GM12878 (cell line): ENCODE measurements at regions not wholly inside any gene's neighbourhood (a gene's known extent, or its start where the extent isn't known, plus 50 kb on each side); places are given as distances from the start of the nearest gene placed in this dataset.

ENCODE experiments used
- BCL11A ChIP-seq: IDR thresholded peaks from 2 replicates; pipeline ENCODE4 v1.6.1; 2011; ENCODE audit warnings: low read depth, low read length
- BMI1 ChIP-seq: fragments of 450-650 bp; IDR thresholded peaks from 2 replicates; pipeline ENCODE4 v1.6.1; 2016; ENCODE audit warnings: mild to moderate bottlenecking, moderate library complexity, borderline replicate concordance
- BRCA1 ChIP-seq: IDR thresholded peaks from 2 replicates; pipeline ENCODE4 v1.6.1; 2011; ENCODE audit warnings: low read depth, low read length, improper control_type of control experiment
- CTCF ChIP-seq, 3 experiments: IDR thresholded peaks in 2 of 3; conservative IDR thresholded peaks in 1 of 3; 2 replicates each; pipeline ENCODE4 v1.5.1; 2011; ENCODE audit warnings: low read depth in 3 of 3, low read length in 3 of 3, mild to moderate bottlenecking in 3 of 3, control low read depth in 2 of 3, moderate library complexity in 2 of 3, inconsistent platforms in 1 of 3, mixed read lengths in 1 of 3; ENCODE audit not compliant: control insufficient read depth in 2 of 3, insufficient read depth in 1 of 3; ENCODE audit errors: extremely low read depth in 1 of 3
- ETV6 ChIP-seq, 2 experiments: fragments of 450-650 bp in 1 of 2; IDR thresholded peaks in 1 of 2; conservative IDR thresholded peaks in 1 of 2; 2 replicates each; pipeline ENCODE4 v1.6.1; 2014; ENCODE audit warnings: antibody characterized with exemption in 1 of 2, borderline replicate concordance in 1 of 2, low read depth in 1 of 2, mild to moderate bottlenecking in 1 of 2, moderate library complexity in 1 of 2
- KDM1A ChIP-seq: fragments of 200-600 bp; sonication (generic); IDR thresholded peaks from 2 replicates; pipeline ENCODE4 v1.6.1; 2016; ENCODE audit warnings: borderline replicate concordance
- REST ChIP-seq: IDR thresholded peaks from 2 replicates; pipeline ENCODE4 v1.6.1; 2012; ENCODE audit warnings: mild to moderate bottlenecking, low read depth, low read length

DNA sequence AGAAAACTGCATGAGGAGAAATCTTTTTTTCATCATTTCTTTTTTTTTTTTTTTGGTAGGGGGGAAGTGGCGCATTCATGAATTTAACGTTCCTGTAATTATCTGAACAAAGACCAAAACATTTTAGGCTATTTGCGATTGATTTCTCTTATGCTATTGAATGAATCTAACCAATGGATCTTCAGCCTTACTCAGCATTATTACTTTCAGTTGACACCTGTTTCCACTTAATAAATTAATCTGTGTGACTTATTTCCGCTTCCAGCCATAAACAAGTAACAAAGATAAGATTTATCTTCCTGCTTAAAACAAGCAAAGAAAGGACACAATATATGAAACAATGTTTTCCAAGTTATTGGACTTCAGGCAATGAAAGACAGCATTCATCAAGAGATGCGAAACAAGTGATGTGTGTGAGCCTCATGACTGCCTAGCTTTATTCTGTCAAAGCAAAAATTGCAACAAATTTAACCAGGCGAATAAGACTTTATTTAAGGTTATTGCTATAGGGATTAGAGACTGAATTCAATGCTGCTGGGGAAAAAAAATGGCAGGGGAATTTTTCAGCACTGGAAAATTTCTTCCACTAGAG, 1026.9 kb downstream of the LRFN5 start:
- TF ChIP-seq CTCF (IDR thresholded peaks at IDR 0.05 in 2 of 3, conservative IDR thresholded peaks at IDR 0.05 in 1 of 3; ENCODE audit: control insufficient read depth in 2 of 3, extremely low read depth in 1 of 3, insufficient read depth in 1 of 3, low read depth in 3 of 3, low read length in 3 of 3) (no peak), KDM1A (no peak), BCL11A (no peak), ETV6 (conservative IDR thresholded peaks at IDR 0.05 in 1 of 2, IDR thresholded peaks at IDR 0.05 in 1 of 2; ENCODE audit: borderline replicate concordance in 1 of 2, low read depth in 1 of 2) (no peak), REST (no peak), BMI1 (no peak), BRCA1 (no peak)
